ENCODE measurements at regions not wholly inside any gene's neighbourhood (a gene's known extent, or its start where the extent isn't known, plus 50 kb on each side); places are given as distances from the start of the nearest gene placed in this dataset.

- Histone ChIP-seq H4K20me1 (ENCODE audit: insufficient read depth) (no peaks in the 10 kb centered on the region), H3K27me3 (ENCODE audit: insufficient read depth) (no peaks in the 10 kb centered on the region), H2AFZ (ENCODE audit: low read depth) (no peak overlapping the region), H3K9ac (no peak overlapping the region), H3K9me2 (no peaks in the 10 kb centered on the region), H3K9me3 (no peaks in the 10 kb centered on the region), H3K27ac (ENCODE audit: low read depth in 2 of 2, low read length in 1 of 2) (no peak overlapping the region), H3K4me1 (ENCODE audit: control insufficient read depth in 1 of 2, insufficient read depth in 2 of 2, low read depth in 1 of 2, low read length in 1 of 2) (peaks cover 0 to 9% of the 10 kb centered on the region in 2 experiments; a peak in 3 of 4 replicates), H3K4me2 (no peak overlapping the region), H3K4me3 (ENCODE audit: low read depth in 2 of 2, low read length in 1 of 2) (no peak overlapping the region), H3F3A (replicated peaks; ENCODE audit: insufficient read depth) (no peaks in the 10 kb centered on the region), H3K36me3 (replicated peaks in 1 of 2; ENCODE audit: control insufficient read depth in 1 of 2, insufficient read depth in 2 of 2, low read length in 1 of 2) (no peaks in the 10 kb centered on the region), H3K79me2 (ENCODE audit: insufficient read depth) (no peaks in the 10 kb centered on the region)
- ChIA-PET POLR2A (no interaction called here), CTCF (interaction anchor here (0.8 to 1.2 kb wide), 3 partner anchors 23 to 369 kb away, joined by 3 to 4 read pairs (median 3); no protein-coding TSS in a partner anchor)
- DNase-seq: no peak
- WGBS (ENCODE audit: low lambda C conversion rate): 81% methylated on average over 1 of the region's 1 CpG
- TF ChIP-seq FOSL2 (IDR thresholded peaks at IDR 0.05; ENCODE audit: borderline replicate concordance, low read depth) (no peak), IRF3 (IDR thresholded peaks at IDR 0.05; ENCODE audit: low read depth, low read length) (no peak), EP300 (IDR thresholded peaks at IDR 0.05; ENCODE audit: borderline replicate concordance in 1 of 2, low read depth in 1 of 2, low read length in 1 of 2) (no peak), TEAD4 (IDR thresholded peaks at IDR 0.05; ENCODE audit: borderline replicate concordance, insufficient read depth) (no peak), FOXM1 (IDR thresholded peaks at IDR 0.05; ENCODE audit: low read depth) (no peak), CTCF (IDR thresholded peaks at IDR 0.05) (no peak), RXRA (IDR thresholded peaks at IDR 0.05; ENCODE audit: borderline replicate concordance, low read depth) (no peak), FOXJ3 (CRISPR knock-in tag; IDR thresholded peaks at IDR 0.05) (no peak), RCOR1 (IDR thresholded peaks at IDR 0.05; ENCODE audit: low read length) (no peak), MAX (IDR thresholded peaks at IDR 0.05; ENCODE audit: low read depth) (no peak), GABPA (IDR thresholded peaks at IDR 0.05; ENCODE audit: low read depth) (no peak), NRF1 (IDR thresholded peaks at IDR 0.05; ENCODE audit: low read depth, low read length) (no peak), ZBTB33 (IDR thresholded peaks at IDR 0.05; ENCODE audit: borderline replicate concordance, low read depth) (no peak), JUND (IDR thresholded peaks at IDR 0.05) (no peak), SMC3 (IDR thresholded peaks at IDR 0.05; ENCODE audit: low read depth, low read length) (no peak), USF2 (IDR thresholded peaks at IDR 0.05; ENCODE audit: borderline replicate concordance, low read depth, low read length) (no peak)
These were observed 473.9 kb downstream of the MFSD1 start for GRCh38 chr3:159275741-159276140.
